ENCODE measurements at regions not wholly inside any gene's neighbourhood (a gene's known extent, or its start where the extent isn't known, plus 50 kb on each side); places are given as distances from the start of the nearest gene placed in this dataset.

- in situ Hi-C loops (cut with MboI), result no loop called here
- no peak for DNase-seq
- Histone ChIP-seq H3K9ac (no peak overlapping the region), H3F3A (ENCODE audit: insufficient read depth) (no peaks in the 10 kb centered on the region), H3K4me3 (no peak overlapping the region), H3K27me3 (replicated peaks; ENCODE audit: insufficient read depth) (no peaks in the 10 kb centered on the region), H3K79me2 (ENCODE audit: insufficient read depth) (no peaks in the 10 kb centered on the region), H3K27ac (no peak overlapping the region), H2AFZ (no peak overlapping the region), H3K4me2 (ENCODE audit: unreplicated experiment) (no peak overlapping the region), H3K36me3 (ENCODE audit: low read depth) (no peaks in the 10 kb centered on the region), H3K9me2 (ENCODE audit: insufficient read depth) (no peaks in the 10 kb centered on the region), H3K4me1 (ENCODE audit: insufficient read depth) (no peaks in the 10 kb centered on the region), H4K20me1 (ENCODE audit: insufficient read depth) (no peaks in the 10 kb centered on the region), H3K9me3 (ENCODE audit: low read depth) (no peaks in the 10 kb centered on the region)
- 49 to 67% methylated on average over 6 of the region's 6 CpGs for WGBS, 2 experiments (ENCODE audit: low coverage in 1 of 2, low lambda C conversion rate in 2 of 2, missing lambda C conversion rate in 2 of 2)
- no peak for TF ChIP-seq EZH2phosphoT487 (IDR thresholded peaks at IDR 0.05; ENCODE audit: insufficient read depth, low read depth)
- no peak for TF ChIP-seq EZH2 (IDR thresholded peaks at IDR 0.05; ENCODE audit: insufficient read depth, poor library complexity, severe bottlenecking)
These were observed 478.1 kb downstream of the PLA2G4A start for GRCh38 chr1:187306710-187307415.

- Histone ChIP-seq H4K20me1 (ENCODE audit: insufficient read depth) (no peaks in the 10 kb centered on the region), H2AFZ (no peak overlapping the region), H3K9me2 (ENCODE audit: insufficient read depth) (no peaks in the 10 kb centered on the region), H3K79me2 (ENCODE audit: insufficient read depth) (no peaks in the 10 kb centered on the region), H3K36me3 (ENCODE audit: low read depth) (no peaks in the 10 kb centered on the region), H3F3A (ENCODE audit: insufficient read depth) (no peaks in the 10 kb centered on the region), H3K27me3 (replicated peaks; ENCODE audit: insufficient read depth) (no peaks in the 10 kb centered on the region), H3K4me1 (ENCODE audit: insufficient read depth) (peaks cover 7% of the 10 kb centered on the region), H3K4me3 (no peak overlapping the region), H3K9ac (no peak overlapping the region), H3K4me2 (ENCODE audit: unreplicated experiment) (no peak overlapping the region), H3K9me3 (ENCODE audit: low read depth) (no peaks in the 10 kb centered on the region), H3K27ac (no peak overlapping the region)
- in situ Hi-C loops (cut with MboI), result no loop called here
- WGBS, 2 experiments (ENCODE audit: low coverage in 1 of 2, low lambda C conversion rate in 2 of 2, missing lambda C conversion rate in 2 of 2), result 54 to 55% methylated on average over 3 of the region's 3 CpGs
- DNase-seq, result peak; percentile 8
- TF ChIP-seq EZH2 (IDR thresholded peaks at IDR 0.05; ENCODE audit: insufficient read depth, poor library complexity, severe bottlenecking) (no peak), EZH2phosphoT487 (IDR thresholded peaks at IDR 0.05; ENCODE audit: insufficient read depth, low read depth) (no peak)
These were observed 481.4 kb downstream of the PLA2G4A start for GRCh38 chr1:187310038-187310631.

GRCh38 chr1:187313115-187313514 lies 484.4 kb downstream of the PLA2G4A start:
- Histone ChIP-seq H3K79me2 (ENCODE audit: insufficient read depth) (no peaks in the 10 kb centered on the region), H2AFZ (peak overlapping the region; percentile 18; the same call in 1 of the 2 replicates), H3K4me1 (ENCODE audit: insufficient read depth) (peaks cover 7% of the 10 kb centered on the region), H4K20me1 (ENCODE audit: insufficient read depth) (no peaks in the 10 kb centered on the region), H3K27ac (no peak overlapping the region), H3K9me3 (ENCODE audit: low read depth) (peaks cover 2% of the 10 kb centered on the region), H3K9me2 (ENCODE audit: insufficient read depth) (no peaks in the 10 kb centered on the region), H3K9ac (no peak overlapping the region), H3F3A (ENCODE audit: insufficient read depth) (no peaks in the 10 kb centered on the region), H3K36me3 (ENCODE audit: low read depth) (no peaks in the 10 kb centered on the region), H3K4me2 (ENCODE audit: unreplicated experiment) (no peak overlapping the region), H3K27me3 (replicated peaks; ENCODE audit: insufficient read depth) (no peaks in the 10 kb centered on the region), H3K4me3 (no peak overlapping the region)
- DNase-seq, result no peak
- TF ChIP-seq EZH2phosphoT487 (IDR thresholded peaks at IDR 0.05; ENCODE audit: insufficient read depth, low read depth), result no peak
- TF ChIP-seq EZH2 (IDR thresholded peaks at IDR 0.05; ENCODE audit: insufficient read depth, poor library complexity, severe bottlenecking), result no peak
- 7 to 13% methylated on average over 2 of the region's 2 CpGs for WGBS, 2 experiments (ENCODE audit: low coverage in 1 of 2, low lambda C conversion rate in 2 of 2, missing lambda C conversion rate in 2 of 2)
- in situ Hi-C loops (cut with MboI), result no loop called here

- Histone ChIP-seq H2AFZ (no peak overlapping the region), H4K20me1 (ENCODE audit: insufficient read depth) (no peaks in the 10 kb centered on the region), H3K4me1 (ENCODE audit: insufficient read depth) (no peaks in the 10 kb centered on the region), H3K79me2 (ENCODE audit: insufficient read depth) (no peaks in the 10 kb centered on the region), H3K9me2 (ENCODE audit: insufficient read depth) (no peaks in the 10 kb centered on the region), H3K9ac (no peak overlapping the region), H3K27me3 (replicated peaks; ENCODE audit: insufficient read depth) (no peaks in the 10 kb centered on the region), H3K27ac (no peak overlapping the region), H3K4me2 (ENCODE audit: unreplicated experiment) (no peak overlapping the region), H3K36me3 (ENCODE audit: low read depth) (no peaks in the 10 kb centered on the region), H3K4me3 (no peak overlapping the region), H3F3A (ENCODE audit: insufficient read depth) (no peaks in the 10 kb centered on the region), H3K9me3 (ENCODE audit: low read depth) (no peaks in the 10 kb centered on the region)
- no peak for DNase-seq
- 33 to 42% methylated on average over 1 of the region's 1 CpG for WGBS, 2 experiments (ENCODE audit: low coverage in 1 of 2, low lambda C conversion rate in 2 of 2, missing lambda C conversion rate in 2 of 2)
- no peak for TF ChIP-seq EZH2 (IDR thresholded peaks at IDR 0.05; ENCODE audit: insufficient read depth, poor library complexity, severe bottlenecking)
- no peak for TF ChIP-seq EZH2phosphoT487 (IDR thresholded peaks at IDR 0.05; ENCODE audit: insufficient read depth, low read depth)
- in situ Hi-C loops (cut with MboI), result no loop called here
These were observed 497.8 kb downstream of the PLA2G4A start for GRCh38 chr1:187326557-187326956.
